Testis (tissue), 2 donors: ENCODE measurements at regions not wholly inside any gene's neighbourhood (a gene's known extent, or its start where the extent isn't known, plus 50 kb on each side); places are given as distances from the start of the nearest gene placed in this dataset.
"Not testable (repeated sequence)": the region's sequence is repeated elsewhere in the genome, so short reads cannot be mapped to it uniquely, and the experiment has no call there.

Experiments
- DNase-seq: peaks from one replicate; pipeline ENCODE4 v3.0.0-alpha.2; 2019
- H3K27ac ChIP-seq, 2 donors: fragments of 200-600 bp; sonication (generic); one replicate each; pipeline ENCODE4 v1.5.1; 2019
- H3K27me3 ChIP-seq: fragments of 200-600 bp; sonication (generic); one replicate; pipeline ENCODE4 v1.5.1; 2019
- H3K36me3 ChIP-seq: fragments of 200-600 bp; sonication (generic); one replicate; pipeline ENCODE4 v1.5.1; 2017; ENCODE audit warnings: low read depth; ENCODE audit errors: missing control alignments
- H3K4me1 ChIP-seq: fragments of 200-600 bp; sonication (generic); one replicate; pipeline ENCODE4 v1.5.1; 2019
- H3K4me3 ChIP-seq, 2 donors: fragments of 200-600 bp; sonication (generic); one replicate each; pipeline ENCODE4 v1.5.1; 2017 to 2019
- H3K9me3 ChIP-seq: fragments of 200-600 bp; sonication (generic); one replicate; pipeline ENCODE4 v1.5.1; 2017
- POLR2A ChIP-seq: fragments of 450-650 bp; IDR thresholded peaks from one replicate; pipeline ENCODE4 v1.6.1; 2017; ENCODE audit warnings: antibody characterized with exemption, mild to moderate bottlenecking, moderate library complexity
- WGBS, 2 donors: methylation state at CpG; one replicate each; pipeline ENCODE4 v1.1.5; 2018; 5-methylcytosine and 5-hydroxymethylcytosine counted together
- intact Hi-C: fragments of 100-400 bp; cut with DNase I; formaldehyde crosslinking; loops from one replicate; pipeline ENCODE4 v1.15.1; 2023; ENCODE audit warnings: low total_unique reads
- TF ChIP-seq, protein P1 (sequence below), 3 experiments: fragments of 450-650 bp in 2 of 3; fragments of 200-600 bp in 1 of 3; sonication (generic) in 1 of 3; IDR thresholded peaks; one replicate each; pipeline ENCODE4 v1.5.1; 2016 to 2019; ENCODE audit warnings: antibody characterized with exemption in 3 of 3, mild to moderate bottlenecking in 2 of 3, moderate library complexity in 1 of 3

DNA sequence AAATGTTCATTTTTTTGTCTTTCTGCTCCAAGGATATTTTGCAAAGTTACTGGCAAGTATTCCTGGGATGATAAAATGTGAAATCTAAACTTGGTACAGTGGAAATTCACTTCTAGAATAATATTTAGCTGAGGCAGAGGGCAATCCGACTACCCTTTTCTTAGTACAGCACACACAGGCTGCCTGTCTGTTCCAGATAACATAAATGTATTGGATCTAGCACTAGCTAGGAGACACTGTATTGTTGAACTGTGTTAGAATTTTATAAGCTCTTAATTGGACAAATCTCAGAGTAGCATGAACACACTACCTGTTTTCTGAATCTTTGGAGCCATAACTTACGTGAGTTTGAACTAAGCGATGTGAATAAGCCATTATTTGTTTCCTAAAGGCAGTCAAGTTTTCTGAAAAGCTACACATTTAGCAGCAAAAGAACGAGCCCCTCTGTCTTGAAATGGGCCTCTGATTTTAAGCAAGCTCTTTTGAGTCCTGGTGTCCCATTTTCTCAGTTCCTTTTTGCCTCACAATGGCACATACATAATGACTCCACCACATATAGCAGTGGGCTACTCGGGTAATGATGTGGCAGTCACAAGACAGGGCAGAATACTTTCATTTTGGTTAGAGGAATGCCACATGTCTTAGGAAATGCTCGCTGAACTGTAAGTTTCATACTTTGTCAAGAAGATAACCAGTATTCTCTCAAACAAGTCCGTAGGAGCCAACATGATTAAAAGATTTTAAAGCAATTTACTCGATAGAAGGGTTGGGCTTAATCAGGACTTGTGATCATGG is 116.5 kb upstream of the ESR1 start:
- intact Hi-C loops = no loop called here
- H3K4me3 ChIP-seq = peak overlapping the region in 1 of 2 donors; percentile 0
- DNase-seq = peak; percentile 30
- 41 to 54% methylated on average over 8 of the region's 8 CpGs for WGBS, 2 donors
- TF ChIP-seq, protein P1, sequence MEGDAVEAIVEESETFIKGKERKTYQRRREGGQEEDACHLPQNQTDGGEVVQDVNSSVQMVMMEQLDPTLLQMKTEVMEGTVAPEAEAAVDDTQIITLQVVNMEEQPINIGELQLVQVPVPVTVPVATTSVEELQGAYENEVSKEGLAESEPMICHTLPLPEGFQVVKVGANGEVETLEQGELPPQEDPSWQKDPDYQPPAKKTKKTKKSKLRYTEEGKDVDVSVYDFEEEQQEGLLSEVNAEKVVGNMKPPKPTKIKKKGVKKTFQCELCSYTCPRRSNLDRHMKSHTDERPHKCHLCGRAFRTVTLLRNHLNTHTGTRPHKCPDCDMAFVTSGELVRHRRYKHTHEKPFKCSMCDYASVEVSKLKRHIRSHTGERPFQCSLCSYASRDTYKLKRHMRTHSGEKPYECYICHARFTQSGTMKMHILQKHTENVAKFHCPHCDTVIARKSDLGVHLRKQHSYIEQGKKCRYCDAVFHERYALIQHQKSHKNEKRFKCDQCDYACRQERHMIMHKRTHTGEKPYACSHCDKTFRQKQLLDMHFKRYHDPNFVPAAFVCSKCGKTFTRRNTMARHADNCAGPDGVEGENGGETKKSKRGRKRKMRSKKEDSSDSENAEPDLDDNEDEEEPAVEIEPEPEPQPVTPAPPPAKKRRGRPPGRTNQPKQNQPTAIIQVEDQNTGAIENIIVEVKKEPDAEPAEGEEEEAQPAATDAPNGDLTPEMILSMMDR (IDR thresholded peaks at IDR 0.05) = no peak
- TF ChIP-seq POLR2A = no peak
- H3K27ac ChIP-seq = peak overlapping the region; percentile 23 to 72
- H3K27me3 ChIP-seq = no peaks in the 10 kb centered on the region
- H3K9me3 ChIP-seq = no peaks in the 10 kb centered on the region
- H3K4me1 ChIP-seq = no peaks in the 10 kb centered on the region
- no peaks in the 10 kb centered on the region for H3K36me3 ChIP-seq

DNA sequence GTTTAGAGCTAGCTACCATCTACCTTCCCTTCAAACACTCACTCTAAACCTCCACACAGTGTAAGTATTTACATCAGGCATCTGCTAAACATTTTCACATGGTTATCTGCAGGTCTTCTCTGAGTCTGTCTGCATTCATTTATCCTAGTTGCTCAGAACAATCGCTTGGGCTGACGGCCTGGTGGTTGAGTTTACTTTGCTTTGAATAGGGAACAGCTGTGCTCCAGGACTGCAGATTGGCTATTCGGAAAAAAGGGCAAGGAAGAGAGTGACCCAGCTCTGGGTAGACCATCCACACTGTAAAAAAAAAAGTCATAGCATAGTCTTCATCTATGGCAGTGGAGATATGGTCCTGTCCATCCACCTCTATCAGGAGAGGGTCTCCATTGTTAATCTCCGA is 115.3 kb upstream of the ESR1 start:
- H3K4me1 ChIP-seq = no peaks in the 10 kb centered on the region
- no peak overlapping the region for H3K4me3 ChIP-seq
- no peaks in the 10 kb centered on the region for H3K9me3 ChIP-seq
- intact Hi-C loops = no loop called here
- TF ChIP-seq, protein P1 (IDR thresholded peaks at IDR 0.05) = no peak
- no peak for TF ChIP-seq POLR2A
- no peak for DNase-seq
- H3K27ac ChIP-seq = peak overlapping the region in 1 of 2 donors; percentile 72
- H3K27me3 ChIP-seq = no peaks in the 10 kb centered on the region
- no peaks in the 10 kb centered on the region for H3K36me3 ChIP-seq
- 32 to 44% methylated on average over 4 of the region's 4 CpGs for WGBS, 2 donors

DNA sequence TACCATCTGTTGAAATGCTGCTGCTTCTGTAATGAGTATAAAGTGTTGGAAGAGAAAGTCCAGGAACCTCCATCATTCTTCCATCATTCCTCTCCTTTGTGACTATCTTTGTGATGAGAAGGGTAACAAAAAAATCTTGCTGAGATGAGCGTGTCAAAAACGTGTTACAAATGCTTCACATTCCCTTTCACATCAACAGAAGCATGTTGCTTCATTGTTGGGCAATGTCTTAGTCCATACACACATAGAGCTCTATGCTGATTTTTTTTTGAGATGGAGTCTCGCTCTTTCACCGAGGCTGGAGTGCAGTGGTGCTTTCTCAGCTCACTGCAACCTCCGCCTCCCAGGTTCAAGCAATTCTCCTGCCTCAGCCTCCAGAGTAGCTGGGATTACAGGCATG is 114.1 kb upstream of the ESR1 start:
- H3K27ac ChIP-seq = no peak overlapping the region

DNA sequence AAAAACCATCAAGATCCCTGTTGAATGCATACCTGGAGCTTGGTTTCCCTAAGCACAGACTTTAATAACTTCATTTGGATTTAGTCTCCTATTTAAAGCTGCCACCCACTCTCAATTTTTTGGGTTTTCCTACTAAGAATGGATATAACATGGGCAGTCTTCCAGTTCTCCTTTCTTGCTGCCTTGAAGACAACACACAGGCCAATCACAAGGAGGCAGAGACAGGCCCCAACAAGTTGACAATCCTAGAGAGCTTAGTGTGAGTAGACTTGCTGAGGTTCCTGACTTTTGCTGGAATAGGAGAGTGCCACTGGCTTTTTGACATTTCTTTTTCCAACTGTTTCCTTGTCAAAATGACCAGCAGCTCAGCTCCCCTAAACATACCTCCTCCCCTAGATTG is 112.3 kb upstream of the ESR1 start:
- no peak for TF ChIP-seq POLR2A
- TF ChIP-seq, protein P1 (IDR thresholded peaks at IDR 0.05) = no peak
- intact Hi-C loops = no loop called here
- no peak overlapping the region for H3K4me3 ChIP-seq
- no peaks in the 10 kb centered on the region for H3K9me3 ChIP-seq
- H3K4me1 ChIP-seq = no peaks in the 10 kb centered on the region
- no peaks in the 10 kb centered on the region for H3K36me3 ChIP-seq
- DNase-seq = no peak
- no peak overlapping the region for H3K27ac ChIP-seq
- H3K27me3 ChIP-seq = no peaks in the 10 kb centered on the region

More for the DNA sequence above, 114.1 kb upstream of the ESR1 start:
- TF ChIP-seq POLR2A = no peak
- H3K36me3 ChIP-seq = no peaks in the 10 kb centered on the region
- H3K4me3 ChIP-seq = no peak overlapping the region
- H3K9me3 ChIP-seq = no peaks in the 10 kb centered on the region
- no peak for DNase-seq
- no peaks in the 10 kb centered on the region for H3K4me1 ChIP-seq
- intact Hi-C loops = no loop called here
- H3K27me3 ChIP-seq = no peaks in the 10 kb centered on the region
- 93 to 96% methylated on average over 5 of the region's 5 CpGs for WGBS, 2 donors

DNA sequence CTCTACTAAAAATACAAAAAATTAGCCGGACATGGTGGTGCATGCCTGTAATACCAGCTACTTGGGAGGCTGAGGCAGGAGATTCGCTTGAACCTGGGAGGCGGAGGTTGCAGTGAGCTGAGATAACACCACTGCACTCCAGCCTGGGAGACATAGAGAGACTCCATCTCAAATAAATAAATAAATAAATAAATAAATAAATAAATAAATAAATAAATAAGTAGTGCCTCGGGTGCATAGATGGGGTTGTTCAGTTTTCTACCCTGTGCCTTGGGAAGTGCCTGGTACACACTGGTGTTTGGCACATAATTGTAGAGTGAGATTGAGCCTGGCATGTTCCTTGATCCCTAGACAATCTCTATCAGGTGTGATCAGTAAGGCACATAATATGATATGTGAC is 111.2 kb upstream of the ESR1 start:
- DNase-seq = not testable (repeated sequence)

More for the DNA sequence above, 111.2 kb upstream of the ESR1 start:
- H3K36me3 ChIP-seq, H3K9me3 ChIP-seq, intact Hi-C loops, H3K4me3 ChIP-seq, H3K27me3 ChIP-seq, H3K27ac ChIP-seq, H3K4me1 ChIP-seq: not testable (repeated sequence)
- 84 to 93% methylated on average over 4 of the region's 4 CpGs for WGBS, 2 donors
